ENCODE measurements at regions not wholly inside any gene's neighbourhood (a gene's known extent, or its start where the extent isn't known, plus 50 kb on each side); places are given as distances from the start of the nearest gene placed in this dataset.
"Not testable (repeated sequence)": the region's sequence is repeated elsewhere in the genome, so short reads cannot be mapped to it uniquely, and the experiment has no call there.

GRCh38 chr4:79662651-79663050, 254.6 kb upstream of the GK2 start:
- no peak for DNase-seq (ENCODE audit: low read depth)

DNA sequence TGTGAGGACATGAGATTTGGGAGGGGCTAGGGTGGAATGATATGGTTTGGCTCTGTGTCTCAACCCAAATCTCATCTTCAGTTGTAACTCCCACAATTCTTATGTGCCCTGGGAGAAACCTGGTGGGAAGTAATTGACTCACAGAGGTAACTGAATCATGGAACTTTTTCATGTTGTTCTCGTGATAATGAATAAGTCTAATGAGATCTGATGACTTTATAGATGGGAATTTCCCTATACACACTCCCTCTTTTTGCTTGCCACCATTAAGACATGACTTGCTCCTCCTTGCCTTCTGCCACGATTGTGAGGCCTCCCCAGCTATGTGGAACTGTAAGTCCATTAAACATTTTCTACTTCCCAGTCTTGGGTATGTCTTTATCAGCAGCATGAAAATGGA, 253.2 kb upstream of the GK2 start:
- DNase-seq (ENCODE audit: low read depth), result no peak

- not testable (repeated sequence) for DNase-seq (ENCODE audit: low read depth)
Observed at GRCh38 chr4:79659308-79659870, 251.4 kb upstream of the GK2 start.

DNA sequence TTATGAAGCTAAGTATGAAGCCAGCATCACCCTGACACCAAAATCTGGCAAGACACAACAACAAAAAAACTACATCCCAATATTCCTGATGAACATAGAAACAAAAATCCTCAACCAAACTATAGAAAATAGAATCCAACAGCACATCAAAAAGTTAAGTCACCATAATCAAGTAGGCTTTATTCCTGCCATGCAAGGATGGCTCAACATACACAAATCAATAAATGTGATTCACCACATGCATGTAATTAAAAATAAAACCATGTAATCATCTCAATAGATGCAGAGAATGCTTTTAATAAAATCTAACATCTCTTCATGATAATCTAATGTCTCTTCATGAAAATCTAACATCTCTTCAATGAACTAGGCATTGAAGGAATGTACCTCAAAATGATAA, 249.4 kb upstream of the GK2 start:
- DNase-seq (ENCODE audit: low read depth), result no peak

- DNase-seq (ENCODE audit: low read depth), result no peak
Observed at GRCh38 chr4:79653871-79654270, 245.8 kb upstream of the GK2 start.

DNA sequence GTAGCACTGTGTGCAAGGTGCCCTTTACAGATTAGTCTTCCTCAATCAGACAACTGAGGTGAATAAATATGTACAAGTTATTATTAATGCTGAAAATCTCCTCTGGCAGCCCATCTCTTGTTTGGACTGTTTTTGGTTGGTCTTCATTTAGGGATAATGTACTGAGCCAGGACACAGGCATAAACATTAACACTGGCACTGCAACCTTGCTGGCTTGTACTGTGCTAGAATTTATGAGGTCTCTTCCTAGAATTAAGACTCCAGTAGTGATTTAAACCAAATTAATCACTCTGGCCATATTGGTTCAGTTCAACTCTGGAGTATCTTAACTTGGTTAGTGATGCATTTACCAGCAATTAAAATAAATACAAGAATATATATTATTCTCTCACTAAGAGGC, 244.7 kb upstream of the GK2 start:
- DNase-seq (ENCODE audit: low read depth), result no peak

- DNase-seq (ENCODE audit: low read depth), result no peak
Observed at GRCh38 chr4:79652232-79652631, 244.2 kb upstream of the GK2 start.

- DNase-seq (ENCODE audit: low read depth), result no peak
Observed at GRCh38 chr4:79651456-79651855, 243.4 kb upstream of the GK2 start.

GRCh38 chr4:79650794-79651431, 242.9 kb upstream of the GK2 start:
- no peak for DNase-seq (ENCODE audit: low read depth)

- no peak for DNase-seq (ENCODE audit: low read depth)
Observed at GRCh38 chr4:79650217-79650616, 242.2 kb upstream of the GK2 start.

- no peak for DNase-seq (ENCODE audit: low read depth)
Observed at GRCh38 chr4:79645942-79646341, 237.9 kb upstream of the GK2 start.

GRCh38 chr4:79638735-79639134, 230.7 kb upstream of the GK2 start:
- no peak for DNase-seq (ENCODE audit: low read depth)

- no peak for DNase-seq (ENCODE audit: low read depth)
Observed at GRCh38 chr4:79636991-79637390, 229.0 kb upstream of the GK2 start.

- DNase-seq (ENCODE audit: low read depth), result no peak
Observed at GRCh38 chr4:79634111-79634510, 226.1 kb upstream of the GK2 start.

- DNase-seq (ENCODE audit: low read depth), result no peak
Observed at GRCh38 chr4:79632114-79632513, 224.1 kb upstream of the GK2 start.

DNA sequence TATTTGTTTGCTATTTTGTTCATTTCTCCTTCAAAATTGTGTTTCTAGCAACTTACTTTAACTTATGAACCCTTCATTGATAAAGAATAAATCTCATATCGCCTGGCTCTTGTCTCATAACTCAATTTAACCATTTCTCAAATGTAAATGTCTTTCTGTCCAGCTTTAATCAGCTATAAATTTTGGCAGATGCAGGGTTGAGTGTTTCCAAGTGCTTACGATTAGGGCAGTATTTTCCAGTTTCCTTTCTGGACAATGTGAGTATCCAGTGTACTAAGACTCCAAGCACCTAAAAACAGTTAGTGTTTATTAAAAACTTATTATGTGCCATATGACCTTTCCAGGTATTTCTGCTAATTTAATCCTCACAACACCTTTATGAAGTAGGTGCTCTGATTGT, 218.6 kb upstream of the GK2 start:
- DNase-seq (ENCODE audit: low read depth), result no peak

DNA sequence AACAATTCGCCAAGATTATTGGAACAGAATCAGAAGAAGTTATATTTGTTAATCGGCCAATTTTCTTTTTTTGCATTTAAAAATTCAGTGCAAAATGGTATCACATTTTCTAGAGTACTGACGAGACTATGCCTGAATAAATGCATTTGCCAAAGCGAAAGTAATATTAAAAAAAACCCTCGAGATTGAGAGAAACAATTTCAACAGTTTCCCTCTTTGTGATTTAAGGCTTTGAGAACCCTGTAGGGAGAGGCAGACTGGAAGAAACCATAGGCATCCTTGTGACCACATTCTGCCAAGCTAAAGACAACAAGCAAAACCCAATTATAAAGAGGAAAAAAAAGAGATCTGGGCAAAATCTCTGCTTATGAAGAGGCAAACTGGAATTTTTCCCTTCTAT, 218.1 kb upstream of the GK2 start:
- DNase-seq (ENCODE audit: low read depth), result no peak

GRCh38 chr4:79625361-79625760, 217.3 kb upstream of the GK2 start:
- DNase-seq (ENCODE audit: low read depth), result no peak

- no peak for DNase-seq (ENCODE audit: low read depth)
Observed at GRCh38 chr4:79623021-79623870, 215.2 kb upstream of the GK2 start.

- no peak for DNase-seq (ENCODE audit: low read depth)
Observed at GRCh38 chr4:79621061-79621460, 213.0 kb upstream of the GK2 start.

DNA sequence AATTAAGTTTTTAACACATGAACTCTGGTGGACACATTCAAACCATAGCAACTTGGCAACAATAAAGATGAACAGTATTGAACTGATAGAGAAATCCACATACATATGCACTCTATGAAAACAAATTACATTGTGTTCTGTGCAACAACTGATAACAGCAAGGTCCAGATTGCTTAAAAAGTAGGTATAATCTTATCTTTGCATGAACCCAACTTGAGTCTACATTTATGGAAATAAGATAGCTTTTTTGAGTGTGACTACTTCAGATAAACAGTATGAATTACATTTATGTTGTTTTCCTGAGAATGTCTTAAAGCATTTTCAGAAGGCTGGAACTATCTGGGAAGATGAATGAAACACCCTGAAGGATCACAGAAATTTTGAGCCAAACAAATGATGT, 212.6 kb upstream of the GK2 start:
- DNase-seq (ENCODE audit: low read depth), result no peak

DNA sequence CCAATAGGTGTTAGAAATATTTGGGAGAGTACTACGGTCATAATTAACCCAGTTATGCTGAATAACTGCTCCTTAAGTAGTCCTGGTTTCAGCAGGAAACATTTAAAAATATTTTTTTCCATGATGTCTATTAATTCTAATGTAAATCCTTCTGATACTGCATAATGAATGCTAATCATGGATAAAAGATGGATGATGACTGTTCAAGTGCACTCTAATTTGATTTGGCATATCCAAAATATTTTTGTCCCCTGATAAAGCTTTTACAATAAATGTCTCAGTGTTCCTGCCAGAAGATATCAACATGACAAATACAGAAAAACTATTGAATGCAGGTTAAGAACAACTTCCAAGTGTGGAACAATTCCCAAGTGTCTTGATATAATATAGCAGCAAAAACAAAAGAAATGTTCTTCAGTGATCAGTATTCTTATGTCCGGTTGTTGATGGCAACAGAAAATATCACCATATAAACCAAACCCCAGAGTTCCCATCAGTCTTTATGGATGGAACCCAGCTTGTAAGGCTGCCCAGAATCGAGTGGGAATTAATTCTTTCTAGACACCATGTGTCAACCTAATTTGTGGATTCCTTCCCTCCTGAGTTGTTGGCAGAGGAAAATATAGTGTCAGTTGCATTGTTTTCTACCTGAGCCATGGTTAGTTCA, 205.4 kb upstream of the GK2 start:
- DNase-seq (ENCODE audit: low read depth), result no peak

- DNase-seq (ENCODE audit: low read depth), result no peak
Observed at GRCh38 chr4:79611026-79611425, 203.0 kb upstream of the GK2 start.

Measured in CMK (cell line).